ENCODE measurements at regions not wholly inside any gene's neighbourhood (a gene's known extent, or its start where the extent isn't known, plus 50 kb on each side); places are given as distances from the start of the nearest gene placed in this dataset.

DNA sequence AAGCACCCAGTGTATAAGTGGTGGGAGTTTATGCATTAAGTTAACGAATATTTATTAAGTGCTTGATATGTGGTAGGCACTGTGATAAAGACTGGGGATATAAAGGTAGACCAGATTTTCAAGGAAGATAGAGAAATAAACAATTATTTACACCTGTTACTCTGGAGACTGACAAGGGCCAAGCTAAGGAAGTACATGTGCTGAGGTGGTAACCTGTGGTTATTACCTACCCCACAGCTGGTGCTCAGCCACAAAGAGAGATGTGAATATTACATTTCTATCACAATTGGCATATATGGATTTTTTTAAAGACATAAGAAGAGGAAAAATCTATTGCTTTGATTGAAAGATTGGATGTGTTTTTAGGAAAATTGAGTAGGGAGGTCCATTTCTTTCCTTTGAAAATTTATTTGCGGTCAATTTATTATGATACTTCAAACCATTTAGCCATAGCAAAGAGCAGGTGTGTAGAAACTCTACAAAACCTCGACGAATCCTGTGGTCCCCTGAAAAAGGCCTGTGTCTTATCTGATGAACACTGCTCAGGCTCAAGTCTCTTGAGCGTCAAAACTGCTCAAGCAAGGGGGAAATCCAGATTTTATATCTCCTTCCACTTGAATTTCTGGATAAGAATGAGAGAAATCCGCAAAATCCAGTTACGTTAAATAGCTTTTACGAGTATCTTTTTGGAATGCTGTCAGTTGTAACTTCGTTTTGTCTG, 217.7 kb upstream of the HAND2 start:
- Histone ChIP-seq H3K56ac (ENCODE audit: insufficient read length, low read depth, low read length) (no peak overlapping the region), H4K8ac (replicated peaks; ENCODE audit: insufficient read length, low read depth, low read length) (no peak overlapping the region), H3K9me3 (ENCODE audit: control insufficient read depth, low read depth, low read length) (no peaks in the 10 kb centered on the region), H3K79me1 (ENCODE audit: insufficient read depth, low read depth, low read length, poor library complexity, severe bottlenecking) (no peaks in the 10 kb centered on the region), H3K23ac (ENCODE audit: insufficient read length, low read depth, low read length) (no peak overlapping the region), H2BK5ac (ENCODE audit: insufficient read length, low read length) (no peak overlapping the region), H4K5ac (ENCODE audit: insufficient read length, low read depth, low read length) (no peak overlapping the region), H3K18ac (ENCODE audit: insufficient read length, low read depth, low read length) (no peak overlapping the region), H3K9ac (ENCODE audit: extremely low read depth, insufficient read length, low read length) (no peak overlapping the region), H4K20me1 (ENCODE audit: control insufficient read depth, insufficient read depth, insufficient read length) (no peaks in the 10 kb centered on the region), H3T11ph (ENCODE audit: low read length) (no peak overlapping the region), H2BK20ac (ENCODE audit: low read depth, low read length, poor library complexity, severe bottlenecking) (no peak overlapping the region), H3K27me3 (ENCODE audit: insufficient read depth, low read length) (no peaks in the 10 kb centered on the region), H2BK120ac (ENCODE audit: low read depth, low read length, poor library complexity, severe bottlenecking) (no peak overlapping the region), H2AFZ (ENCODE audit: low read length) (no peak overlapping the region), H3K14ac (ENCODE audit: insufficient read depth, low read length) (no peak overlapping the region), H3K27ac (ENCODE audit: insufficient read length, low read depth, low read length) (no peak overlapping the region), H3K79me2 (ENCODE audit: insufficient read depth, low read length) (no peaks in the 10 kb centered on the region), H2BK15ac (ENCODE audit: low read depth, low read length) (no peak overlapping the region), H4K91ac (ENCODE audit: insufficient read length, low read depth, low read length) (no peak overlapping the region), H3K23me2 (ENCODE audit: insufficient read length, low read depth, low read length, poor library complexity, severe bottlenecking) (no peaks in the 10 kb centered on the region), H2AK5ac (ENCODE audit: insufficient read length, low read length) (no peak overlapping the region), H3K4me2 (ENCODE audit: insufficient read depth, insufficient read length, low read length) (no peak overlapping the region), H3K4ac (ENCODE audit: low read depth, low read length) (no peak overlapping the region), H3K4me1 (ENCODE audit: insufficient read depth, low read length) (no peaks in the 10 kb centered on the region), H2BK12ac (ENCODE audit: insufficient read length, low read depth, low read length) (no peak overlapping the region)
- TF ChIP-seq, protein P1, sequence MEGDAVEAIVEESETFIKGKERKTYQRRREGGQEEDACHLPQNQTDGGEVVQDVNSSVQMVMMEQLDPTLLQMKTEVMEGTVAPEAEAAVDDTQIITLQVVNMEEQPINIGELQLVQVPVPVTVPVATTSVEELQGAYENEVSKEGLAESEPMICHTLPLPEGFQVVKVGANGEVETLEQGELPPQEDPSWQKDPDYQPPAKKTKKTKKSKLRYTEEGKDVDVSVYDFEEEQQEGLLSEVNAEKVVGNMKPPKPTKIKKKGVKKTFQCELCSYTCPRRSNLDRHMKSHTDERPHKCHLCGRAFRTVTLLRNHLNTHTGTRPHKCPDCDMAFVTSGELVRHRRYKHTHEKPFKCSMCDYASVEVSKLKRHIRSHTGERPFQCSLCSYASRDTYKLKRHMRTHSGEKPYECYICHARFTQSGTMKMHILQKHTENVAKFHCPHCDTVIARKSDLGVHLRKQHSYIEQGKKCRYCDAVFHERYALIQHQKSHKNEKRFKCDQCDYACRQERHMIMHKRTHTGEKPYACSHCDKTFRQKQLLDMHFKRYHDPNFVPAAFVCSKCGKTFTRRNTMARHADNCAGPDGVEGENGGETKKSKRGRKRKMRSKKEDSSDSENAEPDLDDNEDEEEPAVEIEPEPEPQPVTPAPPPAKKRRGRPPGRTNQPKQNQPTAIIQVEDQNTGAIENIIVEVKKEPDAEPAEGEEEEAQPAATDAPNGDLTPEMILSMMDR (conservative IDR thresholded peaks at IDR 0.05), result no peak
- H3K9me3 Mint-ChIP-seq, result 0 out of 5 replicates have a peak, but pooled peaks cover 0 to 2% of the 10 kb centered on the region in 2 experiments
- H3K27ac Mint-ChIP-seq, result no peak overlapping the region
- H3K4me1 Mint-ChIP-seq, result peaks cover 3 to 5% of the 10 kb centered on the region in 2 experiments; a peak in 3 of 4 replicates
- no peaks in the 10 kb centered on the region for H3K36me3 Mint-ChIP-seq (ENCODE audit: insufficient read depth in 1 of 3, low read depth in 3 of 3)
- no CpG with 5 or more reads among the region's 9 CpGs for WGBS (ENCODE audit: extremely low coverage, insufficient read length, low lambda C conversion rate)
- DNase-seq, result no peak
- H3K27me3 Mint-ChIP-seq (ENCODE audit: low read depth), result peaks cover 6% of the 10 kb centered on the region
- H3K4me3 Mint-ChIP-seq, result no peak overlapping the region
